ENCODE measurements at regions not wholly inside any gene's neighbourhood (a gene's known extent, or its start where the extent isn't known, plus 50 kb on each side); places are given as distances from the start of the nearest gene placed in this dataset.

- TF ChIP-seq CTCF (IDR thresholded peaks at IDR 0.05) (no peak), EZH2 (IDR thresholded peaks at IDR 0.05) (no peak)
These were observed 785.3 kb upstream of the SEMA6A start for GRCh38 chr5:117359895-117360294.

Measured in neural progenitor cell (in vitro differentiated cells).